Urothelium cell line (cell line): ENCODE measurements at regions not wholly inside any gene's neighbourhood (a gene's known extent, or its start where the extent isn't known, plus 50 kb on each side); places are given as distances from the start of the nearest gene placed in this dataset.
A peak's percentile ranks its signal among the peaks of the same experiment; 100 is the strongest.

ENCODE experiments used
- DNase-seq: peaks from one replicate; pipeline ENCODE4 v3.0.0; 2011; ENCODE audit warnings: low spot score, mixed read lengths
- FAIRE-seq: peaks from 2 replicates; lab custom pipeline; 2011; peaks lifted over from hg19 to GRCh38; lab: Jason Lieb, UNC

- FAIRE-seq (no peak), DNase-seq (no peak)
Measured at GRCh38 chr5:3400659-3401058, 195.0 kb upstream of the IRX1 start.

- DNase-seq (no peak), FAIRE-seq (no peak)
Measured at GRCh38 chr5:3394891-3395599, 200.6 kb upstream of the IRX1 start.

GRCh38 chr5:3393920-3394597 lies 201.6 kb upstream of the IRX1 start:
- DNase-seq (no peak), FAIRE-seq (no peak)

GRCh38 chr5:3393122-3393919 lies 202.3 kb upstream of the IRX1 start:
- no peak for DNase-seq
- no peak for FAIRE-seq

GRCh38 chr5:3392306-3392939 lies 203.2 kb upstream of the IRX1 start:
- no peak for DNase-seq
- no peak for FAIRE-seq

GRCh38 chr5:3391210-3391609 lies 204.4 kb upstream of the IRX1 start:
- FAIRE-seq (no peak), DNase-seq (no peak)

- FAIRE-seq (no peak), DNase-seq (no peak)
Measured at GRCh38 chr5:3389471-3390026, 206.1 kb upstream of the IRX1 start.

- DNase-seq, result no peak
- FAIRE-seq, result no peak
Measured at GRCh38 chr5:3386637-3387036, 209.0 kb upstream of the IRX1 start.

- DNase-seq (no peak), FAIRE-seq (no peak)
Measured at GRCh38 chr5:3385991-3386519, 209.6 kb upstream of the IRX1 start.

- DNase-seq, result no peak
- FAIRE-seq, result peak; percentile 59
Measured at GRCh38 chr5:3384531-3384930, 211.1 kb upstream of the IRX1 start.

GRCh38 chr5:3382782-3383181 lies 212.8 kb upstream of the IRX1 start:
- DNase-seq (no peak), FAIRE-seq (no peak)

GRCh38 chr5:3382151-3382550 lies 213.5 kb upstream of the IRX1 start:
- DNase-seq (no peak), FAIRE-seq (no peak)

- DNase-seq, result no peak
- no peak for FAIRE-seq
Measured at GRCh38 chr5:3381206-3381825, 214.3 kb upstream of the IRX1 start.

- FAIRE-seq (peak; percentile 61), DNase-seq (no peak)
Measured at GRCh38 chr5:3380689-3381088, 214.9 kb upstream of the IRX1 start.

GRCh38 chr5:3377831-3378230 lies 217.8 kb upstream of the IRX1 start:
- no peak for DNase-seq
- FAIRE-seq, result no peak

- FAIRE-seq, result no peak
- DNase-seq, result no peak
Measured at GRCh38 chr5:3377176-3377575, 218.5 kb upstream of the IRX1 start.

- FAIRE-seq, result no peak
- no peak for DNase-seq
Measured at GRCh38 chr5:3376611-3377010, 219.0 kb upstream of the IRX1 start.

- no peak for FAIRE-seq
- DNase-seq, result no peak
Measured at GRCh38 chr5:3375586-3376311, 219.9 kb upstream of the IRX1 start.

- no peak for FAIRE-seq
Measured at GRCh38 chr5:3373391-3373790, 222.2 kb upstream of the IRX1 start.

GRCh38 chr5:3372289-3372688 lies 223.3 kb upstream of the IRX1 start:
- FAIRE-seq, result no peak
- no peak for DNase-seq

More at GRCh38 chr5:3373391-3373790, 222.2 kb upstream of the IRX1 start:
- DNase-seq, result no peak
